Skeletal muscle tissue (tissue), 3 donors: ENCODE measurements at regions not wholly inside any gene's neighbourhood (a gene's known extent, or its start where the extent isn't known, plus 50 kb on each side); places are given as distances from the start of the nearest gene placed in this dataset.
"Not testable (repeated sequence)": the region's sequence is repeated elsewhere in the genome, so short reads cannot be mapped to it uniquely, and the experiment has no call there.

Experiments used
- H3K27ac ChIP-seq: one replicate; pipeline ENCODE4 v1.7.0; 2013; ENCODE audit warnings: mild to moderate bottlenecking, low read depth, low read length, inconsistent platforms
- H3K27me3 ChIP-seq, 3 donors: one replicate each; pipeline ENCODE4 v1.7.0; 2013; ENCODE audit warnings: low read length in 3 of 3; ENCODE audit not compliant: control insufficient read depth in 3 of 3, insufficient read depth in 3 of 3
- H3K36me3 ChIP-seq, 3 donors: one replicate each; pipeline ENCODE4 v1.7.0; 2013; ENCODE audit warnings: low read length in 3 of 3; ENCODE audit not compliant: control insufficient read depth in 3 of 3, insufficient read depth in 3 of 3
- H3K4me1 ChIP-seq, 3 donors: one replicate each; pipeline ENCODE4 v1.7.0; 2013; ENCODE audit warnings: low read length in 3 of 3, mild to moderate bottlenecking in 3 of 3; ENCODE audit not compliant: control insufficient read depth in 3 of 3, insufficient read depth in 3 of 3
- H3K4me3 ChIP-seq, 3 donors: one replicate each; pipeline ENCODE4 v1.7.0; 2013; ENCODE audit warnings: low read length in 3 of 3
- H3K9ac ChIP-seq, 3 donors: one replicate each; pipeline ENCODE4 v1.7.0; 2013; ENCODE audit warnings: low read length in 3 of 3, mild to moderate bottlenecking in 3 of 3, moderate library complexity in 2 of 3, low read depth in 1 of 3
- H3K9me3 ChIP-seq, 3 donors: one replicate each; pipeline ENCODE4 v1.7.0; 2013; ENCODE audit warnings: low read length in 3 of 3; ENCODE audit not compliant: control insufficient read depth in 3 of 3
- donor health status: Osteomylitis.

DNA sequence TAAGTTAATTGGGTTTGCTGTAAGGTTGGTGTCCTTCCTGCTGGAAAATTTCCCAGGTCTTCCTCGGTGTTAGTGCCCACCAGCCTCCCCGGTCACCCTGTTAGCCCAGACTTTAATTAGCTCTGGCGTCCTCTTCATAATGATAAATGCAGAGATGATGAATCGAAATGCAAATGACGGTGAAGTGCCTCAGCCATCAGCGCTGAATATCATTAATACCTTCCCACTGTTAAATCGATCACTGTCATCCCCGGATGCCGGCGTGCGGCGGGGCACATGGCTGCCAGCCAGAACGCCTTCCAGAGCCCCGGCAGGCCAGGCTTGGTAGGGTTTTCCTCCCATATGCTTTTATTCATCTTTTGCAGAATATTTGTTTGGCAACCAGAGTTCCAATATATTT, 204.5 kb downstream of the IRX2 start:
- H3K4me1 ChIP-seq: no peaks in the 10 kb centered on the region
- peaks cover 0 to under 1% (median 0%) of the 10 kb centered on the region in 3 donors for H3K9me3 ChIP-seq
- H3K36me3 ChIP-seq: no peaks in the 10 kb centered on the region
- no peak overlapping the region for H3K9ac ChIP-seq
- H3K27ac ChIP-seq: no peak overlapping the region
- no peaks in the 10 kb centered on the region for H3K27me3 ChIP-seq
- H3K4me3 ChIP-seq: no peak overlapping the region

GRCh38 chr5:2544003-2544402, 207.5 kb downstream of the IRX2 start:
- Histone ChIP-seq H3K9ac (no peak overlapping the region), H3K36me3 (no peaks in the 10 kb centered on the region), H3K27ac (no peak overlapping the region)

DNA sequence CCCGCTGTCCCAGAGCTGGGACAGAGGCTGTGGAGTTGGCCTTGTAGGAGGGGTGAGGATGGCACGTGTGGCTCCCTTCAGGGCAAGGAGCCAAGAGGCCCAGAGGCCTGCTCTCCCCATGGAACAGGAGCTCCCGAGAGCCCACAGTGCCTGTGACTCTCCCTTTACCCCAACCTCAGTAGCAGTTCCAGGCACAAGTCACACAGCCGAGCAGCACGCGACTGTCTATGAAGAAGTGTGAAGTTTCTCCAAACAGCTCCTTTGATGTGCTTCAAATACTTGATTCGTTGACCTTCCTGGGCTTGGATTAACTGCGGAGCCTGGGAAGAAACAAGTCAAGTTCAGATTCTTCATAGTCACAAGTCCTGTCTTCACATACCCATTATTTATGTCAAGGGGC, 208.7 kb downstream of the IRX2 start:
- no peaks in the 10 kb centered on the region for H3K36me3 ChIP-seq
- H3K4me3 ChIP-seq: no peak overlapping the region
- no peak overlapping the region for H3K9ac ChIP-seq
- no peaks in the 10 kb centered on the region for H3K4me1 ChIP-seq
- H3K27me3 ChIP-seq: no peaks in the 10 kb centered on the region
- no peak overlapping the region for H3K27ac ChIP-seq
- H3K9me3 ChIP-seq: peaks cover 0 to 7% (median 2%) of the 10 kb centered on the region in 3 donors

More at GRCh38 chr5:2544003-2544402, 207.5 kb downstream of the IRX2 start:
- Histone ChIP-seq H3K4me3 (no peak overlapping the region), H3K4me1 (no peaks in the 10 kb centered on the region), H3K27me3 (no peaks in the 10 kb centered on the region), H3K9me3 (peaks cover 0 to 7% (median 2%) of the 10 kb centered on the region in 3 donors)

GRCh38 chr5:2542026-2542425, 209.5 kb downstream of the IRX2 start:
- peaks cover 0 to 7% (median 2%) of the 10 kb centered on the region in 3 donors for H3K9me3 ChIP-seq
- H3K27ac ChIP-seq: no peak overlapping the region
- H3K4me3 ChIP-seq: no peak overlapping the region
- no peaks in the 10 kb centered on the region for H3K27me3 ChIP-seq
- H3K4me1 ChIP-seq: no peaks in the 10 kb centered on the region
- H3K9ac ChIP-seq: no peak overlapping the region
- H3K36me3 ChIP-seq: no peaks in the 10 kb centered on the region

DNA sequence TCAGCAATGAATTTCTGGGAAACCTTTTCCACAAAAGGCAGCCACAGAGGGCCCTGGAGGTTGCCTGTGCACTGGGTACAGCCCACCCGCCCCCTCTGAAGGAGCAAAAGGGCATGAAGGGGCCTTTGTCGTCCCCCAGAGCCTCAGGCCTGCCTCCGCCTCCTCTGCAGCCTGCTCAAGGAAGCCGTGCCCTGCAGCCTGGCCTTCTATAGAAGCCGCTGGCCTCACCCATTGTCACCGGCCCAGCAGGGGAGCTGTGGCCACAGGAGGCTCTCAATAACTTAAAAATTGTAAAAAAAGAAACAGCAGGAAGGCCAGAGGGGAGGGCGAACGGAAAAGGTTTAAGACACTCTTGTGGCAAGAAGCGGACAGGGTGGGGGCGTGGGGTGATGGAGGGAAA, 213.3 kb downstream of the IRX2 start:
- H3K9ac ChIP-seq: no peak overlapping the region
- no peaks in the 10 kb centered on the region for H3K36me3 ChIP-seq
- H3K9me3 ChIP-seq: peaks cover 0 to 11% (median 2%) of the 10 kb centered on the region in 3 donors
- no peak overlapping the region for H3K4me3 ChIP-seq
- peaks cover 0 to 2% (median 0%) of the 10 kb centered on the region in 3 donors for H3K27me3 ChIP-seq
- H3K4me1 ChIP-seq: no peaks in the 10 kb centered on the region
- no peak overlapping the region for H3K27ac ChIP-seq

DNA sequence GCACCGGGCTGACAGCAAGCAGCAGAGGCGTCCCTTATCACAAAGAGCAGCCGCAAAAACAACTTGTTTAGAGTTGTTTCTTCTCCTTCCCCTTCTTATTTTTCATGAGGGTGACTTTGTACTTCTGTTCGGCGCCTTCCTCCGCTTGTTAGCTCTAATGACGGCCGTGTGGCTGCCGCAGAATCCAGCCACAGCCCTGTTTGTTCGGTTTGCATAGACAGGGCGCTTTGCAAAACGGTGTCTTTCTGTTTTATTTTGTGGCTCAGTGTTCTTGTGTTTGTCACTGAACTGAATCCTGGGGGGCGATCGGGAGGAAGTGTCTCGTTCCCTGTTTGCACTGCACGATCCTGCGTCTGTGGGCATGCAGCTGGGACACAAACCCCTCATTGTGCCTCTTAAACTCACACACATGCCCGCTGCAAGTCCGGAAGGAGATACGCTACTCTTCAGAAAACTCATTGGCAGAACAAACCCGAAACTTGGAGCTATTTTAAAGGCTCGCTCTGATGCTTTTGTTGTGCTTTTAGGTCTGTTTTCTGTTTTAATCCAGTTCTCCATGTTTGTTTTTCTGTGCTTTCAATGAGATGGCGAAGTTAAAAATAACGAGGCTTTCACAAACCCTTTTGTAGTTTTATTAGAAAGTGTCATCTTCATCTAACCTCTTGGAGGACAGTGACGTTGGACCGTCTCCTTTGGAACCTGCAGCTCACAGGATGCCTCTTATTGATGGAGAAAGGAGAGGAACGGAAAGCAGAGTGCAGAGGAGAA, 213.9 kb downstream of the IRX2 start:
- no peaks in the 10 kb centered on the region for H3K36me3 ChIP-seq

DNA sequence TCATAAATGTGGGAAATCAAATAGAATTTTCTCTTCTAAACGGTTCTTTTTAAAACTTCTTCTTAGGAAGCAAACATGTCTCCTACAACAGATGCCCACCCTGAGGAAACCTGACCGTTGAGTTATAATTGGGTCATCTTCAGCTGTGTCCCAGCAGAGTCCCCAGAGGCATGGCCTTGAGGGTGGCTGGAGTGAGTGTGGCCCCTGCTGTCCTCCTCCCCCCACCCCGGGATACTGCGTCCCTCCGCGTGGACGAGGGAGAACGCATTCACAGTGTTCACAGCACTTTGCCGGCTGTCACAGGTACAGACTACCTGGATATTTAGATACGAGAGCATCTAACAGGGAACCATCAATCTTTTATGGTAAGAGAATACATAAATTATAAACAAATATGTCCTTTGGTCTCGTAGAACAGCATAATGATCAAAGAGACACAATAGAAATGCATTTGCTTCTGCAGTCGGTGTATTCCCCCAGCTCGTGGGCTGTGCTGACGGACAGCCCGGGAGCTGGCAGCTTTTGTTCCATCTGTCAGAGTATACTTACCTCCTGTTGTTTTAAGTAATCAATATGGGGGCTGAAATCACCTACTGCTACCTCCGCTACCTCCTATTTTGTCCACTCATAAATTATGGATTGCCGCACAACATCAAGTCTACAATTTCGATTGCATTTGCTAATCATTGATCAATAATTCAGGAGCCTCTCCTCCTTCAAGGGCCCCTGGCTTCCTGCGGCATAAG, 214.7 kb downstream of the IRX2 start:
- Histone ChIP-seq H3K4me1 (no peaks in the 10 kb centered on the region), H3K27me3 (peaks cover 0 to 2% (median 0%) of the 10 kb centered on the region in 3 donors), H3K36me3 (no peaks in the 10 kb centered on the region), H3K27ac (no peak overlapping the region), H3K9me3 (peaks cover 0 to 10% (median 2%) of the 10 kb centered on the region in 3 donors), H3K9ac (no peak overlapping the region), H3K4me3 (no peak overlapping the region)

More for the DNA sequence above, 213.9 kb downstream of the IRX2 start:
- peaks cover 0 to 11% (median 2%) of the 10 kb centered on the region in 3 donors for H3K9me3 ChIP-seq
- H3K9ac ChIP-seq: no peak overlapping the region
- H3K27me3 ChIP-seq: peaks cover 0 to 2% (median 0%) of the 10 kb centered on the region in 3 donors
- no peak overlapping the region for H3K27ac ChIP-seq
- no peaks in the 10 kb centered on the region for H3K4me1 ChIP-seq
- no peak overlapping the region for H3K4me3 ChIP-seq

DNA sequence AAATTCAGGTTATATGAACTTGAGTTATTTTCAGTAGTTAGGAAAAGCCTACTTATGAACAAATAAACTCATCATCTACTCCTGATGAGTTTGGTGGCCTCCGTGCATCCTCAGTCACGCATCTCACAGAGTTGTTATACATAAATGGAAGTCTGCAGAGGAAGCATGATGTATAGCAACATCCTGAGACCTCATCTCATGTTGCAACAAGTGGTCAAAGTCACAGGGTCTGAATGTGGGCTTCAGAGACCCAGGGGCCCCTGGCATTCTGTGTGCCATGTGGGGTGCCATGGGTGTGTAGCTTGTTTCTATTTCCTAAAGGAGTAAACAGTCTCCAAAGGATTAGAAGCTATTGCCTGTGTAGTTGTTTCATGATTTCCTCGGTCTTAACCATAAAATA, 216.5 kb downstream of the IRX2 start:
- H3K27ac ChIP-seq: no peak overlapping the region
- H3K9me3 ChIP-seq: peaks cover 0 to 4% (median 2%) of the 10 kb centered on the region in 3 donors
- no peak overlapping the region for H3K4me3 ChIP-seq
- H3K27me3 ChIP-seq: peaks cover 0 to 2% (median 0%) of the 10 kb centered on the region in 3 donors
- no peak overlapping the region for H3K9ac ChIP-seq
- no peaks in the 10 kb centered on the region for H3K4me1 ChIP-seq
- H3K36me3 ChIP-seq: no peaks in the 10 kb centered on the region

- Histone ChIP-seq H3K9me3 (peaks cover 0 to 4% (median 2%) of the 10 kb centered on the region in 3 donors), H3K27me3 (peaks cover 0 to 2% (median 0%) of the 10 kb centered on the region in 3 donors)
Measured at GRCh38 chr5:2534251-2534650, 217.2 kb downstream of the IRX2 start.

GRCh38 chr5:2533848-2534247, 217.6 kb downstream of the IRX2 start:
- H3K9ac ChIP-seq, H3K9me3 ChIP-seq, H3K4me3 ChIP-seq, H3K27ac ChIP-seq, H3K36me3 ChIP-seq, H3K27me3 ChIP-seq, H3K4me1 ChIP-seq: not testable (repeated sequence)

More at GRCh38 chr5:2534251-2534650, 217.2 kb downstream of the IRX2 start:
- Histone ChIP-seq H3K9ac (no peak overlapping the region), H3K4me1 (no peaks in the 10 kb centered on the region), H3K36me3 (no peaks in the 10 kb centered on the region), H3K4me3 (no peak overlapping the region), H3K27ac (no peak overlapping the region)
